Osteoblast (primary cell): ENCODE measurements at regions not wholly inside any gene's neighbourhood (a gene's known extent, or its start where the extent isn't known, plus 50 kb on each side); places are given as distances from the start of the nearest gene placed in this dataset.

Experiments used
- DNase-seq: peaks from one replicate; pipeline ENCODE4 v3.0.0; 2011; ENCODE audit warnings: low spot score, mixed read lengths; ENCODE audit not compliant: insufficient read length; ENCODE audit errors: missing footprints
- H2AFZ ChIP-seq: 2 replicates; pipeline ENCODE4 v1.6.0; 2011; ENCODE audit warnings: mild to moderate bottlenecking, low read length
- H3K27ac ChIP-seq: 2 replicates; pipeline ENCODE4 v1.5.1; 2011; ENCODE audit warnings: mild to moderate bottlenecking, low read depth, low read length, moderate library complexity
- H3K27me3 ChIP-seq: 2 replicates; pipeline ENCODE4 v1.6.0; 2012; ENCODE audit warnings: mild to moderate bottlenecking, control low read depth, inconsistent platforms, low read length, moderate library complexity; ENCODE audit not compliant: insufficient read depth
- H3K36me3 ChIP-seq: 2 replicates; pipeline ENCODE4 v1.5.1; 2011; ENCODE audit warnings: mild to moderate bottlenecking, low read length, control low read depth, moderate library complexity; ENCODE audit not compliant: insufficient read depth
- H3K4me1 ChIP-seq: 2 replicates; pipeline ENCODE4 v1.5.1; 2011; ENCODE audit warnings: mild to moderate bottlenecking, low read length, control low read depth, moderate library complexity; ENCODE audit not compliant: insufficient read depth
- H3K4me2 ChIP-seq: 2 replicates; pipeline ENCODE4 v1.6.0; 2011; ENCODE audit warnings: mild to moderate bottlenecking, low read length; ENCODE audit not compliant: insufficient read depth
- H3K4me3 ChIP-seq: fragments of 200-600 bp; sonication (generic); 3 replicates; pipeline ENCODE4 v1.5.1; 2012; ENCODE audit warnings: mild to moderate bottlenecking, low read length, inconsistent platforms; ENCODE audit not compliant: insufficient read depth
- H3K79me2 ChIP-seq: 2 replicates; pipeline ENCODE4 v1.6.0; 2012; ENCODE audit warnings: mild to moderate bottlenecking, low read length, control low read depth, inconsistent platforms; ENCODE audit not compliant: insufficient read depth
- H3K9me3 ChIP-seq: 2 replicates; pipeline ENCODE4 v1.5.1; 2011; ENCODE audit warnings: low read depth, low read length, control low read depth
- H4K20me1 ChIP-seq: 2 replicates; pipeline ENCODE4 v1.6.0; 2012; ENCODE audit warnings: mild to moderate bottlenecking, low read length, control low read depth; ENCODE audit not compliant: insufficient read depth
- CTCF ChIP-seq: IDR thresholded peaks from 2 replicates; pipeline ENCODE4 v1.5.1; 2011; ENCODE audit warnings: mild to moderate bottlenecking, low read depth, low read length, moderate library complexity; ENCODE audit errors: extremely low read depth

DNA sequence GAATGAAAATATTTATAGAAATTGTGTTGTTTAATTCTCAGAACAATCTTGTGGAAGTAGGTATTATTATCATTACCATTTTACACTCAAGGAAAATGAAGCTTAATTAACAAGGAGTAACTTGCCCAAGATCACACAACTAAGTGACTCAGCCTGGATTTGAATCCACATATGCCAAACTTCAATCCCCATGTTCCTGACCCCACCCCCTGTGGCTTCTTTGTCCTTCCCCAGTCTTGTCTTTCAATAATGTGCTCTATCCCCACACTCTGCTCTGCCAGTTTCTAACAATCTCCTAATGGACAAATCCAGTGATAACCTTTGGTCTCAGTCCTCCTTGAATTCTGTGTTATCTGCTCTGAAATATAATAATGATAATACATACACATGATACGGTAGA, 355.2 kb downstream of the BMP4 start:
- no peak overlapping the region for H3K27ac ChIP-seq
- no peak overlapping the region for H3K4me2 ChIP-seq
- no peak overlapping the region for H3K4me3 ChIP-seq
- no peak overlapping the region for H2AFZ ChIP-seq
- no peaks in the 10 kb centered on the region for H3K36me3 ChIP-seq
- no peak for TF ChIP-seq CTCF
- H3K4me1 ChIP-seq = no peaks in the 10 kb centered on the region
- no peaks in the 10 kb centered on the region for H4K20me1 ChIP-seq
- no peaks in the 10 kb centered on the region for H3K9me3 ChIP-seq
- peaks cover 10% of the 10 kb centered on the region for H3K27me3 ChIP-seq
- DNase-seq = no peak
- no peaks in the 10 kb centered on the region for H3K79me2 ChIP-seq

DNA sequence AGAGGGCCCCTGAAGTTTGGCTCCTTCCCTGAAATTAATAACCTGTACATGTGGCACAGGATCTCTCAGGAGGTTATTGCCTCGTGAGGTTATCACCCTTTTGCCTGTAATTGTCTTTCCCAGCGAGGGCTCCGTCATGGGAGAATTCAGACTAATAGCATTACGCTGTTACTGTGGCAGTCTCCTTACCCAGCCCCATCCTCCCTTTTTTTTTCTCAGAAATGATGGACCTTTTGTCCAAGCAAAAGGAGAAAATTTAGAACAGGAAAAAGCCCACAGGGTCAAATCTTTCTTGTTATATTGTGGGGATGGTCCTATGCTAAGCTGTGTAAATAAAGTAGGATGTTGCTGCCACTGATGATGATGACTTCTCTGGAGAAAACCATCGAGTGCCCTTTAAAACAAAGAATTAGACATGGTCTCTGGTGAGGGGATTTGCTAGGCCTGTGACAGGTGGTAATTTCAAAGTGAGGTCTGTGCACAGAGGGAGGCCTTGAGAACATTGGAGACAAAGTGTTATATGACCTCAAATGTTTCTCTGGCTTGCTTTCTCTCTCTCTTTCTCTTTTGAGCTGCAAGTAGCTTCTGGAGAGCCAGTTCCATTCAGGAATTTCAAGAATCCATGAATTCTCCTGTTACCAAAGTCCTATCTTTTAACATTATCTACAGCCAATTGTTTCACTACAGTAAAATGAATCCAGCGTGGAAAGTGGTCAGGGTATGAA, 357.2 kb downstream of the BMP4 start:
- H3K4me3 ChIP-seq = no peak overlapping the region
- DNase-seq = no peak
- no peaks in the 10 kb centered on the region for H3K79me2 ChIP-seq
- H3K36me3 ChIP-seq = no peaks in the 10 kb centered on the region
- H3K27me3 ChIP-seq = peaks cover 10% of the 10 kb centered on the region
- H3K27ac ChIP-seq = no peak overlapping the region
- H4K20me1 ChIP-seq = no peaks in the 10 kb centered on the region
- no peak overlapping the region for H2AFZ ChIP-seq
- TF ChIP-seq CTCF = no peak
- no peaks in the 10 kb centered on the region for H3K4me1 ChIP-seq
- H3K9me3 ChIP-seq = no peaks in the 10 kb centered on the region
- no peak overlapping the region for H3K4me2 ChIP-seq

GRCh38 chr14:53596853-53597525, 359.6 kb downstream of the BMP4 start:
- Histone ChIP-seq H3K27me3 (peaks cover 3% of the 10 kb centered on the region), H3K36me3 (no peaks in the 10 kb centered on the region), H2AFZ (no peak overlapping the region), H3K27ac (no peak overlapping the region), H3K4me1 (no peaks in the 10 kb centered on the region), H4K20me1 (no peaks in the 10 kb centered on the region), H3K9me3 (no peaks in the 10 kb centered on the region), H3K4me2 (no peak overlapping the region), H3K79me2 (no peaks in the 10 kb centered on the region), H3K4me3 (no peak overlapping the region)
- DNase-seq = no peak
- TF ChIP-seq CTCF = no peak

DNA sequence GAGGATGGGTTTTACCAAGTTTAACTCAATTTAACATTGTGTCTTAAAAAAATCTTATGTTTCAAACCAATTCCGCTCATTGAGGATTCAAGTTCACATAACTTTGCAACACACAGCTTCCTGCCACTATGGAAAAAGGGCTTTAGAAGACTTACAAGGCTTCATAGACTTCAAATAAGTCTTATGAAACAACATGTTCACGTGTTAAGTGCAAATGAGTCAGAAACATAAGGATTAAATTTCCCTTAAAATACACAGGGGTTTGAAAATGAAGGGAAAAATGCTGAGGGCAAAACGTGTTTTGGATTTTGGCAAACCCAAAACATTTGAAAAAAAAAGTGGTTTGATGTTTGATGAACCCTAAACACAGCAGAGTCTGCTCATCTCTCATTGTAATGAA, 364.8 kb downstream of the BMP4 start:
- no peak overlapping the region for H3K4me2 ChIP-seq

More for the DNA sequence above, 364.8 kb downstream of the BMP4 start:
- no peak for DNase-seq
- Histone ChIP-seq H3K79me2 (no peaks in the 10 kb centered on the region), H2AFZ (no peak overlapping the region), H3K27ac (no peak overlapping the region), H3K9me3 (no peaks in the 10 kb centered on the region), H3K4me3 (no peak overlapping the region), H3K27me3 (peaks cover 21% of the 10 kb centered on the region), H3K4me1 (no peaks in the 10 kb centered on the region), H4K20me1 (no peaks in the 10 kb centered on the region), H3K36me3 (no peaks in the 10 kb centered on the region)
- no peak for TF ChIP-seq CTCF
